Neural cell (in vitro differentiated cells): ENCODE measurements at regions not wholly inside any gene's neighbourhood (a gene's known extent, or its start where the extent isn't known, plus 50 kb on each side); places are given as distances from the start of the nearest gene placed in this dataset.

Source experiments
- H2AFZ ChIP-seq: fragments of 200-600, 300-800 bp; sonication (generic), shearing (Covaris generic); 2 replicates; pipeline ENCODE4 v1.6.0; 2014; ENCODE audit warnings: low read depth, mild to moderate bottlenecking, antibody characterized with exemption, low read length, moderate library complexity
- H3F3A ChIP-seq: fragments of 200-600 bp; shearing (Covaris generic); 2 replicates; pipeline ENCODE4 v1.6.1; 2016; ENCODE audit warnings: mild to moderate bottlenecking, moderate library complexity, mixed read lengths, antibody characterized with exemption, low read length; ENCODE audit not compliant: insufficient read depth, poor library complexity, severe bottlenecking
- H3K27ac ChIP-seq: fragments of 200-600, 300-800 bp; sonication (generic), shearing (Covaris generic); 2 replicates; pipeline ENCODE4 v1.5.1; 2014; ENCODE audit warnings: mild to moderate bottlenecking, low read length, moderate library complexity
- H3K27me3 ChIP-seq: fragments of 300-800, 200-600 bp; sonication (generic), shearing (Covaris generic); 2 replicates; pipeline ENCODE4 v1.6.0; 2014; ENCODE audit warnings: mild to moderate bottlenecking, low read depth, low read length, moderate library complexity; ENCODE audit not compliant: insufficient read depth
- H3K36me3 ChIP-seq: fragments of 300-800, 200-600 bp; sonication (generic), shearing (Covaris generic); 2 replicates; pipeline ENCODE4 v1.5.1; 2014; ENCODE audit warnings: mild to moderate bottlenecking, antibody characterized with exemption, low read length, moderate library complexity; ENCODE audit not compliant: insufficient read depth
- H3K4me2 ChIP-seq: fragments of 300-800, 200-600 bp; sonication (generic), shearing (Covaris generic); 2 replicates; pipeline ENCODE4 v1.6.0; 2014; ENCODE audit warnings: mild to moderate bottlenecking, low read length
- H3K4me3 ChIP-seq: fragments of 300-800, 200-600 bp; sonication (generic), shearing (Covaris generic); 2 replicates; pipeline ENCODE4 v1.5.1; 2014; ENCODE audit warnings: mild to moderate bottlenecking, low read length, moderate library complexity
- H3K79me2 ChIP-seq: fragments of 200-600 bp; shearing (Covaris generic); replicated peaks from 2 replicates; pipeline ENCODE4 v1.6.0; 2014; ENCODE audit warnings: mild to moderate bottlenecking, low read length, moderate library complexity; ENCODE audit not compliant: insufficient read depth
- H3K9ac ChIP-seq: fragments of 300-800, 200-600 bp; sonication (generic), shearing (Covaris generic); 2 replicates; pipeline ENCODE4 v1.6.1; 2016; ENCODE audit warnings: mild to moderate bottlenecking, low read length, mixed read lengths
- H3K9me2 ChIP-seq: fragments of 200-600 bp; shearing (Covaris generic); 2 replicates; pipeline ENCODE4 v1.6.1; 2016; ENCODE audit warnings: mild to moderate bottlenecking, low read length, mixed read lengths; ENCODE audit not compliant: insufficient read depth
- H3K9me3 ChIP-seq: fragments of 200-600, 300-800 bp; sonication (generic), shearing (Covaris generic); 2 replicates; pipeline ENCODE4 v1.6.1; 2016; ENCODE audit warnings: mild to moderate bottlenecking, mixed run types, low read length, moderate library complexity, mixed read lengths
- H4K20me1 ChIP-seq: fragments of 200-600 bp; shearing (Covaris generic); 2 replicates; pipeline ENCODE4 v1.6.1; 2016; ENCODE audit warnings: mild to moderate bottlenecking, mixed run types; ENCODE audit not compliant: insufficient read depth
- CTCF ChIP-seq: fragments of 450-650 bp; IDR thresholded peaks from 2 replicates; pipeline ENCODE4 v1.5.1; 2014; ENCODE audit warnings: antibody characterized with exemption, mild to moderate bottlenecking, moderate library complexity; ENCODE audit not compliant: poor library complexity, severe bottlenecking
- EP300 ChIP-seq: fragments of 450-650 bp; conservative IDR thresholded peaks from 2 replicates; pipeline ENCODE4 v1.6.1; 2014; ENCODE audit warnings: antibody characterized with exemption, mild to moderate bottlenecking, moderate library complexity; ENCODE audit not compliant: poor library complexity, severe bottlenecking
- EZH2 ChIP-seq: fragments of 200-600, 300-800 bp; shearing (Covaris generic), sonication (generic); IDR thresholded peaks from 2 replicates; pipeline ENCODE4 v1.6.1; 2014; ENCODE audit warnings: antibody characterized with exemption, low read length, borderline replicate concordance, mild to moderate bottlenecking; ENCODE audit not compliant: insufficient read depth, poor library complexity, severe bottlenecking
- MXI1 ChIP-seq: fragments of 450-650 bp; conservative IDR thresholded peaks from 2 replicates; pipeline ENCODE4 v1.6.1; 2014; ENCODE audit warnings: antibody characterized with exemption, mild to moderate bottlenecking; ENCODE audit not compliant: poor library complexity, severe bottlenecking
- POLR2AphosphoS5 ChIP-seq: IDR thresholded peaks from 2 replicates; pipeline ENCODE4 v1.6.1; 2012
- RAD21 ChIP-seq: fragments of 450-650 bp; conservative IDR thresholded peaks from 2 replicates; pipeline ENCODE4 v1.6.1; 2014; ENCODE audit warnings: antibody characterized with exemption, mild to moderate bottlenecking, moderate library complexity
- REST ChIP-seq: IDR thresholded peaks from 2 replicates; pipeline ENCODE4 v1.6.1; 2012; ENCODE audit warnings: borderline replicate concordance
- SMC3 ChIP-seq: fragments of 450-650 bp; conservative IDR thresholded peaks from 2 replicates; pipeline ENCODE4 v1.6.1; 2014; ENCODE audit warnings: antibody characterized with exemption, mild to moderate bottlenecking, moderate library complexity; ENCODE audit not compliant: poor library complexity
- TAF1 ChIP-seq: IDR thresholded peaks from 2 replicates; pipeline ENCODE4 v1.6.1; 2012; ENCODE audit warnings: low read depth

- H3K79me2 ChIP-seq = no peaks in the 10 kb centered on the region
- H3K9ac ChIP-seq = no peak overlapping the region
- no peak overlapping the region for H3K4me3 ChIP-seq
- H3F3A ChIP-seq = no peaks in the 10 kb centered on the region
- H3K4me2 ChIP-seq = no peak overlapping the region
- no peak overlapping the region for H3K27ac ChIP-seq
- no peaks in the 10 kb centered on the region for H3K27me3 ChIP-seq
- no peaks in the 10 kb centered on the region for H3K36me3 ChIP-seq
- H4K20me1 ChIP-seq = no peaks in the 10 kb centered on the region
- no peak for TF ChIP-seq EZH2
- no peak for TF ChIP-seq REST
- TF ChIP-seq CTCF = no peak
- no peak for TF ChIP-seq RAD21
- TF ChIP-seq EP300 = no peak
- no peak for TF ChIP-seq POLR2AphosphoS5
- TF ChIP-seq SMC3 = no peak
- no peak for TF ChIP-seq MXI1
- no peak for TF ChIP-seq TAF1
- no peak overlapping the region for H2AFZ ChIP-seq
- no peaks in the 10 kb centered on the region for H3K9me3 ChIP-seq
- no peaks in the 10 kb centered on the region for H3K9me2 ChIP-seq
These were observed 66.2 kb upstream of the GAS1 start for GRCh38 chr9:87013490-87013889.

GRCh38 chr9:87014436-87014835, 67.1 kb upstream of the GAS1 start:
- no peaks in the 10 kb centered on the region for H3K9me3 ChIP-seq
- H3K4me3 ChIP-seq = no peak overlapping the region
- no peaks in the 10 kb centered on the region for H3K27me3 ChIP-seq
- H2AFZ ChIP-seq = no peak overlapping the region
- no peaks in the 10 kb centered on the region for H3K79me2 ChIP-seq
- H3F3A ChIP-seq = no peaks in the 10 kb centered on the region
- H4K20me1 ChIP-seq = no peaks in the 10 kb centered on the region
- no peak for TF ChIP-seq MXI1
- no peak for TF ChIP-seq RAD21
- H3K27ac ChIP-seq = no peak overlapping the region
- no peaks in the 10 kb centered on the region for H3K36me3 ChIP-seq
- H3K9me2 ChIP-seq = no peaks in the 10 kb centered on the region
- H3K4me2 ChIP-seq = no peak overlapping the region
- no peak overlapping the region for H3K9ac ChIP-seq

- H3K9ac ChIP-seq = no peak overlapping the region
These were observed 69.4 kb upstream of the GAS1 start for GRCh38 chr9:87016681-87017080.

More at GRCh38 chr9:87016681-87017080, 69.4 kb upstream of the GAS1 start:
- no peaks in the 10 kb centered on the region for H3K36me3 ChIP-seq
- TF ChIP-seq POLR2AphosphoS5 (no peak), EZH2 (no peak)
- no peaks in the 10 kb centered on the region for H3K79me2 ChIP-seq
- H3F3A ChIP-seq = no peaks in the 10 kb centered on the region
- H2AFZ ChIP-seq = no peak overlapping the region
- no peaks in the 10 kb centered on the region for H3K27me3 ChIP-seq
- H3K4me2 ChIP-seq = no peak overlapping the region
- no peak overlapping the region for H3K27ac ChIP-seq
- no peaks in the 10 kb centered on the region for H3K9me2 ChIP-seq
- H3K9me3 ChIP-seq = no peaks in the 10 kb centered on the region
- no peak overlapping the region for H3K4me3 ChIP-seq
- H4K20me1 ChIP-seq = no peaks in the 10 kb centered on the region
